Osteoblast (primary cell): ENCODE measurements at regions not wholly inside any gene's neighbourhood (a gene's known extent, or its start where the extent isn't known, plus 50 kb on each side); places are given as distances from the start of the nearest gene placed in this dataset.

ENCODE experiments used
- DNase-seq: peaks from one replicate; pipeline ENCODE4 v3.0.0; 2011; ENCODE audit warnings: low spot score, mixed read lengths; ENCODE audit not compliant: insufficient read length; ENCODE audit errors: missing footprints
- H2AFZ ChIP-seq: 2 replicates; pipeline ENCODE4 v1.6.0; 2011; ENCODE audit warnings: mild to moderate bottlenecking, low read length
- H3K27ac ChIP-seq: 2 replicates; pipeline ENCODE4 v1.5.1; 2011; ENCODE audit warnings: mild to moderate bottlenecking, low read depth, low read length, moderate library complexity
- H3K27me3 ChIP-seq: 2 replicates; pipeline ENCODE4 v1.6.0; 2012; ENCODE audit warnings: mild to moderate bottlenecking, control low read depth, inconsistent platforms, low read length, moderate library complexity; ENCODE audit not compliant: insufficient read depth
- H3K36me3 ChIP-seq: 2 replicates; pipeline ENCODE4 v1.5.1; 2011; ENCODE audit warnings: mild to moderate bottlenecking, low read length, control low read depth, moderate library complexity; ENCODE audit not compliant: insufficient read depth
- H3K4me1 ChIP-seq: 2 replicates; pipeline ENCODE4 v1.5.1; 2011; ENCODE audit warnings: mild to moderate bottlenecking, low read length, control low read depth, moderate library complexity; ENCODE audit not compliant: insufficient read depth
- H3K4me2 ChIP-seq: 2 replicates; pipeline ENCODE4 v1.6.0; 2011; ENCODE audit warnings: mild to moderate bottlenecking, low read length; ENCODE audit not compliant: insufficient read depth
- H3K4me3 ChIP-seq: fragments of 200-600 bp; sonication (generic); 3 replicates; pipeline ENCODE4 v1.5.1; 2012; ENCODE audit warnings: mild to moderate bottlenecking, low read length, inconsistent platforms; ENCODE audit not compliant: insufficient read depth
- H3K79me2 ChIP-seq: 2 replicates; pipeline ENCODE4 v1.6.0; 2012; ENCODE audit warnings: mild to moderate bottlenecking, low read length, control low read depth, inconsistent platforms; ENCODE audit not compliant: insufficient read depth
- H3K9me3 ChIP-seq: 2 replicates; pipeline ENCODE4 v1.5.1; 2011; ENCODE audit warnings: low read depth, low read length, control low read depth
- H4K20me1 ChIP-seq: 2 replicates; pipeline ENCODE4 v1.6.0; 2012; ENCODE audit warnings: mild to moderate bottlenecking, low read length, control low read depth; ENCODE audit not compliant: insufficient read depth
- CTCF ChIP-seq: IDR thresholded peaks from 2 replicates; pipeline ENCODE4 v1.5.1; 2011; ENCODE audit warnings: mild to moderate bottlenecking, low read depth, low read length, moderate library complexity; ENCODE audit errors: extremely low read depth

GRCh38 chr2:71813315-71813714 lies 334.3 kb downstream of the CYP26B1 start:
- H2AFZ ChIP-seq = no peak overlapping the region
- no peak for TF ChIP-seq CTCF
- no peak for DNase-seq

DNA sequence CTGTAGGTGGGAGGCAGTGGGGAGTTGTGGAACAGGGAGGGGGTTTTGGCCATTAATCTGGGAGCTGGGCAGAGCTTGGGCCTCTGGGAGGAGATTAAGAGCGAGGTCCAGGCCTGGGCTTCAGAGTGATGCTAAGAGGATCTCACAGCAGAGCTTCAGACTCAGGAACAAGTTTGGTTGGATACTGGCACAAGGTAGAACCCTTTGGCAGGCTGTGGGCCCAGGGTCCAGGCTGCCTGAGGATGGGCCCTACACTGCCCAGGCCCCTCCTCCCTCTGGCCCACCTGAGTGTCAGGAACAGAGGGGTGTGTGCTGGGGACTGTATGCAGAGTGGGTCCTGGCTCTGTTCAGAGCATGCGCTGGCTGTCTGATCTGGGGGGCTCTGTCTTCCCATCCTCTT lies 334.9 kb downstream of the CYP26B1 start:
- H4K20me1 ChIP-seq = no peaks in the 10 kb centered on the region
- no peaks in the 10 kb centered on the region for H3K79me2 ChIP-seq
- no peaks in the 10 kb centered on the region for H3K4me1 ChIP-seq
- no peaks in the 10 kb centered on the region for H3K36me3 ChIP-seq
- H3K4me3 ChIP-seq = no peak overlapping the region
- peaks cover 15% of the 10 kb centered on the region for H3K27me3 ChIP-seq
- H3K4me2 ChIP-seq = no peak overlapping the region
- H3K9me3 ChIP-seq = no peaks in the 10 kb centered on the region
- peak; percentile 4 for DNase-seq
- no peak for TF ChIP-seq CTCF
- H3K27ac ChIP-seq = no peak overlapping the region
- H2AFZ ChIP-seq = no peak overlapping the region

More at GRCh38 chr2:71813315-71813714, 334.3 kb downstream of the CYP26B1 start:
- Histone ChIP-seq H3K4me1 (no peaks in the 10 kb centered on the region), H3K9me3 (no peaks in the 10 kb centered on the region), H3K27me3 (peaks cover 13% of the 10 kb centered on the region), H3K36me3 (no peaks in the 10 kb centered on the region), H3K27ac (no peak overlapping the region), H4K20me1 (no peaks in the 10 kb centered on the region), H3K4me2 (no peak overlapping the region), H3K79me2 (no peaks in the 10 kb centered on the region), H3K4me3 (no peak overlapping the region)

GRCh38 chr2:71811726-71812125 lies 335.9 kb downstream of the CYP26B1 start:
- H3K4me1 ChIP-seq = no peaks in the 10 kb centered on the region
- no peak for DNase-seq
- no peak overlapping the region for H3K27ac ChIP-seq
- no peak overlapping the region for H2AFZ ChIP-seq
- no peak overlapping the region for H3K4me3 ChIP-seq
- TF ChIP-seq CTCF = no peak
- H4K20me1 ChIP-seq = no peaks in the 10 kb centered on the region
- H3K9me3 ChIP-seq = no peaks in the 10 kb centered on the region
- H3K4me2 ChIP-seq = no peak overlapping the region
- no peaks in the 10 kb centered on the region for H3K79me2 ChIP-seq
- peaks cover 19% of the 10 kb centered on the region for H3K27me3 ChIP-seq
- H3K36me3 ChIP-seq = no peaks in the 10 kb centered on the region

DNA sequence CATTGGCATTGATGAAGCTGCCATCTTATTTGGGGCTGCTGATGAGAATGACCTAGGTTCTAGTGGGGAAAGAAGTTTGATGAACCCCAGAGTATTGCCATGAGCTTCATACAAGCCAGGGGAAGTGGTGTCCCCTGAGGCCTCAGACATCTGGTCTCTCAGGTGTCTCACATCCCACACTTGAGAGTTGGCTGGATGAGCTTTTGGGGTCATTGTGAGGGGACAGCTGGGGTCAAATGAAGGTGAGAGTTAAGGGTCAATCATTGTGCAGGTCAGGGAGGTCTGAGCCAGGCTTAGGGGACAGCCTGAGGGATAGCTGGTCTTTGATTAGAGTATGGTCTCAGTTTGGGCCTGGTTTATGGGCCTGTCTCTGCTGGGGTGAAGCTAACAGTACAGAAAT lies 336.5 kb downstream of the CYP26B1 start:
- no peak overlapping the region for H3K4me3 ChIP-seq
- DNase-seq = peak; percentile 34
- H4K20me1 ChIP-seq = no peaks in the 10 kb centered on the region
- no peak overlapping the region for H2AFZ ChIP-seq
- TF ChIP-seq CTCF = no peak
- H3K27me3 ChIP-seq = peaks cover 20% of the 10 kb centered on the region
- no peak overlapping the region for H3K27ac ChIP-seq
- no peak overlapping the region for H3K4me2 ChIP-seq
- no peaks in the 10 kb centered on the region for H3K4me1 ChIP-seq
- H3K36me3 ChIP-seq = no peaks in the 10 kb centered on the region
- H3K79me2 ChIP-seq = no peaks in the 10 kb centered on the region
- H3K9me3 ChIP-seq = no peaks in the 10 kb centered on the region
